H1 (cell line): ENCODE measurements at regions not wholly inside any gene's neighbourhood (a gene's known extent, or its start where the extent isn't known, plus 50 kb on each side); places are given as distances from the start of the nearest gene placed in this dataset.

ENCODE experiments used
- CTCF ChIA-PET: fragments of 300-600 bp; sonication (Branson Sonifier 250); formaldehyde crosslinking; loops from one replicate; lab custom pipeline; 2021; ENCODE audit not compliant: partially characterized antibody; lab: Charles Lee
- POLR2A ChIA-PET: fragments of 300-600 bp; sonication (Branson Sonifier 250); formaldehyde crosslinking; loops from one replicate; lab custom pipeline; 2021; ENCODE audit warnings: inconsistent platforms; ENCODE audit not compliant: partially characterized antibody; lab: Charles Lee
- DNase-seq, 2 experiments: peaks; one replicate each; pipeline versions ENCODE4 v3.0.0 to v3.0.0-alpha.2; 2010 to 2022; ENCODE audit warnings: low spot score in 2 of 2, low read depth in 1 of 2, mixed read lengths in 1 of 2
- FAIRE-seq: peaks from 2 replicates; lab custom pipeline; 2011; peaks lifted over from hg19 to GRCh38; lab: Jason Lieb, UNC
- H2AFZ ChIP-seq: 2 replicates; pipeline ENCODE4 v1.8.1; 2012; ENCODE audit warnings: low read length, inconsistent platforms
- H2AK5ac ChIP-seq: 2 replicates; pipeline ENCODE4 v1.6.1; 2013; ENCODE audit warnings: low read depth, low read length
- H2BK120ac ChIP-seq: replicated peaks from 2 replicates; pipeline ENCODE3; 2013; ENCODE audit warnings: low read depth, low read length, inconsistent platforms
- H2BK12ac ChIP-seq: 2 replicates; pipeline ENCODE4 v1.6.1; 2013; ENCODE audit warnings: low read depth, low read length
- H2BK15ac ChIP-seq: 2 replicates; pipeline ENCODE4 v1.6.1; 2013; ENCODE audit warnings: low read length
- H2BK20ac ChIP-seq: 2 replicates; pipeline ENCODE4 v1.6.1; 2013; ENCODE audit warnings: low read length
- H2BK5ac ChIP-seq: 2 replicates; pipeline ENCODE4 v1.6.1; 2013; ENCODE audit warnings: low read depth, low read length
- H3K14ac ChIP-seq: 2 replicates; pipeline ENCODE4 v1.6.1; 2013; ENCODE audit warnings: inconsistent platforms; ENCODE audit not compliant: insufficient read length
- H3K18ac ChIP-seq: 2 replicates; pipeline ENCODE4 v1.6.1; 2013; ENCODE audit warnings: low read length; ENCODE audit errors: extremely low read depth
- H3K23ac ChIP-seq: 2 replicates; pipeline ENCODE4 v1.6.1; 2013; ENCODE audit warnings: inconsistent platforms; ENCODE audit not compliant: insufficient read length
- H3K23me2 ChIP-seq: 2 replicates; pipeline ENCODE4 v1.6.1; 2013; ENCODE audit warnings: low read depth, low read length
- H3K27ac ChIP-seq: 2 replicates; pipeline ENCODE4 v1.6.1; 2011; ENCODE audit warnings: low read depth, low read length, inconsistent platforms
- H3K27me3 ChIP-seq, 4 experiments: replicated peaks in 1 of 4; 1 replicate in 1 of 4; 2 replicates in 3 of 4; pipeline versions ENCODE4 v1.6.1 to v1.8.1; 2011 to 2013; ENCODE audit warnings: low read length in 3 of 4, mild to moderate bottlenecking in 3 of 4, inconsistent platforms in 2 of 4, mixed read lengths in 2 of 4, moderate library complexity in 1 of 4; ENCODE audit not compliant: control insufficient read depth in 3 of 4, insufficient read depth in 3 of 4; ENCODE audit errors: extremely low read depth in 1 of 4
- H3K36me3 ChIP-seq, 4 experiments: 2 replicates each; pipeline versions ENCODE4 v1.6.1 to v1.8.1; 2011 to 2013; ENCODE audit warnings: mild to moderate bottlenecking in 4 of 4, low read length in 3 of 4, moderate library complexity in 2 of 4, control low read depth in 1 of 4, inconsistent platforms in 1 of 4; ENCODE audit not compliant: insufficient read depth in 4 of 4, control insufficient read depth in 2 of 4
- H3K4ac ChIP-seq: replicated peaks from 2 replicates; pipeline ENCODE3; 2013; ENCODE audit warnings: low read length, low read depth, mixed read lengths, inconsistent platforms; ENCODE audit not compliant: insufficient read length
- H3K4me1 ChIP-seq, 4 experiments: replicated peaks in 1 of 4; 1 replicate in 1 of 4; 2 replicates in 3 of 4; pipeline versions ENCODE4 v1.6.1 to v1.8.1; 2011 to 2013; ENCODE audit warnings: low read length in 3 of 4, inconsistent platforms in 2 of 4, mixed read lengths in 1 of 4; ENCODE audit not compliant: insufficient read depth in 4 of 4, control insufficient read depth in 3 of 4
- H3K4me2 ChIP-seq, 2 experiments: 2 replicates each; pipeline versions ENCODE4 v1.6.1 to v1.8.1; 2011 to 2013; ENCODE audit warnings: low read depth in 2 of 2, low read length in 2 of 2, control low read depth in 1 of 2, inconsistent platforms in 1 of 2, mild to moderate bottlenecking in 1 of 2; ENCODE audit not compliant: insufficient read depth in 1 of 2
- H3K4me3 ChIP-seq, 4 experiments: fragments of 200-600, 300-600 bp in 1 of 4; sonication (generic), shearing (Covaris generic), sonication (Bioruptor Twin) in 1 of 4; 2 replicates each; pipeline versions ENCODE4 v1.5.1 to v1.8.1; 2011 to 2016; ENCODE audit warnings: low read length in 4 of 4, low read depth in 3 of 4, control low read depth in 2 of 4, inconsistent platforms in 2 of 4, mild to moderate bottlenecking in 2 of 4, mixed read lengths in 1 of 4, moderate library complexity in 1 of 4; ENCODE audit not compliant: insufficient read depth in 2 of 4; ENCODE audit errors: extremely low read depth in 1 of 4
- H3K56ac ChIP-seq: replicated peaks from 2 replicates; pipeline ENCODE3; 2013; ENCODE audit warnings: low read depth, mild to moderate bottlenecking, mixed read lengths, low read length, inconsistent platforms; ENCODE audit not compliant: insufficient read length
- H3K79me1 ChIP-seq: 2 replicates; pipeline ENCODE4 v1.6.1; 2013; ENCODE audit warnings: low read depth, low read length, control low read depth
- H3K79me2 ChIP-seq, 2 experiments: 2 replicates each; pipeline versions ENCODE4 v1.6.1 to v1.8.1; 2012 to 2013; ENCODE audit warnings: low read length in 2 of 2, mild to moderate bottlenecking in 2 of 2, inconsistent platforms in 1 of 2; ENCODE audit not compliant: insufficient read depth in 2 of 2, control insufficient read depth in 1 of 2
- H3K9ac ChIP-seq, 4 experiments: replicated peaks in 1 of 4; 1 replicate in 1 of 4; 2 replicates in 3 of 4; pipeline versions ENCODE4 v1.6.1 to v1.8.1; 2011 to 2013; ENCODE audit warnings: low read depth in 3 of 4, low read length in 3 of 4, control low read depth in 2 of 4, mild to moderate bottlenecking in 2 of 4, moderate library complexity in 2 of 4, inconsistent platforms in 1 of 4; ENCODE audit errors: extremely low read depth in 1 of 4
- H3K9me3 ChIP-seq, 2 experiments: 2 replicates each; pipeline versions ENCODE4 v1.6.1 to v1.8.1; 2012 to 2013; ENCODE audit warnings: mild to moderate bottlenecking in 2 of 2, moderate library complexity in 2 of 2, control low read depth in 1 of 2, inconsistent platforms in 1 of 2, low read depth in 1 of 2, low read length in 1 of 2, mixed read lengths in 1 of 2; ENCODE audit not compliant: insufficient read depth in 2 of 2
- H4K20me1 ChIP-seq, 2 experiments: replicated peaks in 1 of 2; 2 replicates each; pipeline versions ENCODE3 to v1.8.1; 2011 to 2013; ENCODE audit warnings: inconsistent platforms in 2 of 2, low read length in 2 of 2, mild to moderate bottlenecking in 1 of 2; ENCODE audit not compliant: insufficient read depth in 2 of 2, control insufficient read depth in 1 of 2
- H4K5ac ChIP-seq: 2 replicates; pipeline ENCODE4 v1.6.1; 2013; ENCODE audit warnings: low read length, low read depth, mixed read lengths, inconsistent platforms; ENCODE audit not compliant: insufficient read length
- H4K8ac ChIP-seq: 2 replicates; pipeline ENCODE4 v1.8.0; 2013; ENCODE audit warnings: mild to moderate bottlenecking, moderate library complexity, low read length, inconsistent platforms; ENCODE audit not compliant: insufficient read depth; ENCODE audit errors: extremely low read depth
- H4K91ac ChIP-seq: replicated peaks from 2 replicates; pipeline ENCODE3; 2013; ENCODE audit warnings: low read length, mixed read lengths, inconsistent platforms; ENCODE audit not compliant: insufficient read length
- CBX8 ChIP-seq: fragments of 300-800, 300-1000 bp; sonication (generic); IDR thresholded peaks from 2 replicates; pipeline ENCODE4 v1.7.1; 2016; ENCODE audit warnings: low read depth, low read length, borderline replicate concordance
- MAFK ChIP-seq: IDR thresholded peaks from 2 replicates; pipeline ENCODE4 v1.6.1; 2012; ENCODE audit warnings: low read depth, mild to moderate bottlenecking, improper control_type of control experiment, low read length
- RFX5 ChIP-seq: IDR thresholded peaks from 2 replicates; pipeline ENCODE4 v1.6.1; 2011; ENCODE audit warnings: low read depth, low read length, improper control_type of control experiment, borderline replicate concordance
- TCF12 ChIP-seq: IDR thresholded peaks from 2 replicates; pipeline ENCODE4 v1.6.1; 2011; ENCODE audit warnings: low read depth, mild to moderate bottlenecking, low read length
- WGBS, 2 experiments: shearing (Covaris generic) in 1 of 2; methylation state at CpG; one replicate each; pipeline versions ENCODE4 v1.1.6 to v1.1.7; 2013 to 2015; ENCODE audit warnings: low lambda C conversion rate in 2 of 2, mixed read lengths in 2 of 2, inconsistent platforms in 1 of 2, low coverage in 1 of 2, missing lambda C conversion rate in 1 of 2; ENCODE audit not compliant: insufficient replicate concordance in 2 of 2, insufficient coverage in 1 of 2, insufficient read length in 1 of 2; ENCODE audit errors: extremely low coverage in 1 of 2, missing lambda C conversion rate in 1 of 2; 5-methylcytosine and 5-hydroxymethylcytosine counted together

DNA sequence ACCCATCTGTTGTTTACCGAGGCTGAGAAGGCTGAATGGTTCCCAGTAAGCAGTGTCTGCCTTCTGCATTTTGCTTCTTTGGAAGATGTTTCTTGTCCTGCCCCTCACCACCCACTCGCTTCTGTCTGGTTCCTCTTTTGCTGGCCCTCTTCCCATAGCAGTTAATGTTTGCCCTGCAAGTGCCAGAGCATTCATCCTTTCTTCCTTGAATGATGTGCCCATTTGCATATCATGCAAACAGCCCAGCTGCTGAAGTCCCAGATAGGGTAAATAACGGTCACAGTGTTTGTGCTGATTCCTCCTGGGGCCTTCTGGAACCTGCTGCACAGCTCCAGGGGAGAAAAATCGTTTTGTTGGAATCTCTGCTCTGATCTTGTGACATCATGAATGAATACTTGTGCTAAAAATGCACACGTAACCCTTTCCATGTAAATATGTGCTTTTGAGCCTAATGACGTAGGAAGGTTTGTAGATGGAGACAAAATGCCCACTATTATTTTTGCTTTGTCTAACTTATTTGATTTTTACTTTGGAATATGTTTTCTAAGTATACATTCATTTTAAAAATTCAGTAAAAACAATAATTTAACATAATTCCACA lies 381.0 kb downstream of the SOX2 start:
- no peak overlapping the region for H2AK5ac ChIP-seq
- peak overlapping the region; percentile 51; the same call in 1 of the 2 replicates for H2AFZ ChIP-seq
- no peak overlapping the region for H2BK5ac ChIP-seq
- no peak overlapping the region for H3K18ac ChIP-seq
- H3K4me3 ChIP-seq, result no peak overlapping the region
- H4K8ac ChIP-seq, result no peak overlapping the region
- TF ChIP-seq MAFK, result no peak
- TF ChIP-seq TCF12, result 0 out of 2 replicates have a peak, but pooled peaks have one; percentile 49
- TF ChIP-seq CBX8, result no peak
- no peak for TF ChIP-seq RFX5
- no peak overlapping the region for H3K27ac ChIP-seq
- H3K9me3 ChIP-seq, result no peaks in the 10 kb centered on the region; a peak in 1 of 4 replicates
- no peak overlapping the region for H2BK120ac ChIP-seq
- FAIRE-seq, result peak; percentile 92
- H3K79me2 ChIP-seq, result no peaks in the 10 kb centered on the region
- no peak overlapping the region for H2BK12ac ChIP-seq
- CTCF ChIA-PET, result interaction anchor here (0.8 kb wide), 1 partner anchor 10 kb away, joined by 4 read pairs; no protein-coding TSS in a partner anchor
- H3K79me1 ChIP-seq, result no peaks in the 10 kb centered on the region
- no peak for DNase-seq
- H3K36me3 ChIP-seq, result no peaks in the 10 kb centered on the region
- no peaks in the 10 kb centered on the region for H4K20me1 ChIP-seq
- H3K4ac ChIP-seq, result no peak overlapping the region
- H3K23me2 ChIP-seq, result no peaks in the 10 kb centered on the region
- peak overlapping the region; percentile 6 to 21; a peak in 2 of 4 replicates for H3K4me2 ChIP-seq
- 64% methylated on average over 6 of the region's 6 CpGs; no CpG with 5 or more reads in 1 of the 2 experiments for WGBS, 2 experiments
- H2BK20ac ChIP-seq, result no peak overlapping the region
- H3K9ac ChIP-seq, result no peak overlapping the region
- 0 out of 2 replicates have a peak overlapping the region, but pooled peaks have one; percentile 4 for H2BK15ac ChIP-seq
- H3K14ac ChIP-seq, result no peak overlapping the region
- POLR2A ChIA-PET, result no interaction called here
- no peak overlapping the region for H4K91ac ChIP-seq
- H3K27me3 ChIP-seq, result no peaks in the 10 kb centered on the region
- H3K56ac ChIP-seq, result no peak overlapping the region
- H4K5ac ChIP-seq, result no peak overlapping the region
- peaks cover 2 to 4% (median 3%) of the 10 kb centered on the region in 4 experiments; a peak in 6 of 7 replicates for H3K4me1 ChIP-seq
- no peak overlapping the region for H3K23ac ChIP-seq
